Keratinocyte (primary cell): ENCODE measurements at regions not wholly inside any gene's neighbourhood (a gene's known extent, or its start where the extent isn't known, plus 50 kb on each side); places are given as distances from the start of the nearest gene placed in this dataset.

Experiments
- EZH2 ChIP-seq: IDR thresholded peaks from one replicate; pipeline ENCODE4 v1.6.1; 2012; ENCODE audit warnings: inconsistent platforms, mild to moderate bottlenecking, low read length, moderate library complexity
- TF ChIP-seq, protein P1 (sequence below), 3 experiments: IDR thresholded peaks in 1 of 3; conservative IDR thresholded peaks in 1 of 3; optimal IDR thresholded peaks in 1 of 3; 2 replicates in 2 of 3; 3 replicates in 1 of 3; pipeline versions ENCODE3 to v1.5.1; 2011; ENCODE audit warnings: low read length in 3 of 3, mild to moderate bottlenecking in 3 of 3, moderate library complexity in 2 of 3, control low read depth in 1 of 3, inconsistent platforms in 1 of 3; ENCODE audit not compliant: insufficient read depth in 2 of 3; ENCODE audit errors: extremely low read depth in 1 of 3

DNA sequence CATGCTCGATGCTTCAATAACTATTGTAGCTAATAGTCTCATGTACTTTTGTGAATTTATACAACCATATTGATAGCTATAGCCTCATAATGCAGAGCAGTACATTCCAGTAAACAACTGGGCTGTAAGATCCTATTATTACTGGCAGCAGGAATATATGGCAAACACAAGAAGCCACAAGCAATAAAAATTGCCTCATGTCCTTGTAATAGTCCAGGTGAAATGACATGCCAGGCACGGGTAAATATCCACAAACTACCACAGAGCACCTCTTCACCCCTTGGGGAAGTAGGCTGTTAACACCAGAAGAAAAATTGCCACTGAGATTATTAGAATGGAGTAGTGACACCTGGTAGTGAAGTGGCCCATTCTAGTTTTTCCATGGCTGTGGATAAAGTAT lies 158.3 kb downstream of the MTX2 start:
- TF ChIP-seq, protein P1, sequence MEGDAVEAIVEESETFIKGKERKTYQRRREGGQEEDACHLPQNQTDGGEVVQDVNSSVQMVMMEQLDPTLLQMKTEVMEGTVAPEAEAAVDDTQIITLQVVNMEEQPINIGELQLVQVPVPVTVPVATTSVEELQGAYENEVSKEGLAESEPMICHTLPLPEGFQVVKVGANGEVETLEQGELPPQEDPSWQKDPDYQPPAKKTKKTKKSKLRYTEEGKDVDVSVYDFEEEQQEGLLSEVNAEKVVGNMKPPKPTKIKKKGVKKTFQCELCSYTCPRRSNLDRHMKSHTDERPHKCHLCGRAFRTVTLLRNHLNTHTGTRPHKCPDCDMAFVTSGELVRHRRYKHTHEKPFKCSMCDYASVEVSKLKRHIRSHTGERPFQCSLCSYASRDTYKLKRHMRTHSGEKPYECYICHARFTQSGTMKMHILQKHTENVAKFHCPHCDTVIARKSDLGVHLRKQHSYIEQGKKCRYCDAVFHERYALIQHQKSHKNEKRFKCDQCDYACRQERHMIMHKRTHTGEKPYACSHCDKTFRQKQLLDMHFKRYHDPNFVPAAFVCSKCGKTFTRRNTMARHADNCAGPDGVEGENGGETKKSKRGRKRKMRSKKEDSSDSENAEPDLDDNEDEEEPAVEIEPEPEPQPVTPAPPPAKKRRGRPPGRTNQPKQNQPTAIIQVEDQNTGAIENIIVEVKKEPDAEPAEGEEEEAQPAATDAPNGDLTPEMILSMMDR (optimal IDR thresholded peaks at IDR 0.05 in 1 of 3, IDR thresholded peaks at IDR 0.05 in 1 of 3, conservative IDR thresholded peaks at IDR 0.05 in 1 of 3; ENCODE audit: extremely low read depth in 1 of 3, insufficient read depth in 2 of 3, low read length in 3 of 3) = no peak
- TF ChIP-seq EZH2 = no peak
